Caco-2 (cell line): ENCODE measurements at regions not wholly inside any gene's neighbourhood (a gene's known extent, or its start where the extent isn't known, plus 50 kb on each side); places are given as distances from the start of the nearest gene placed in this dataset.

ENCODE experiments used
- BruUV-seq: library from RNA; stranded (reverse); fragments of 400-500 nt; replicated peaks from 2 replicates; lab custom pipeline; 2021; lab: Mats Ljungman, UMichigan
- CTCF ChIA-PET: fragments of 300-600 bp; sonication (Branson Sonifier 250); formaldehyde crosslinking; loops from one replicate; lab custom pipeline; 2022; ENCODE audit warnings: antibody characterized with exemption; lab: Charles Lee
- POLR2A ChIA-PET: fragments of 300-600 bp; sonication (Branson Sonifier 250); formaldehyde crosslinking; loops from one replicate; lab custom pipeline; 2022; ENCODE audit warnings: antibody characterized with exemption; lab: Charles Lee
- DNase-seq, 2 experiments: peaks; one replicate each; pipeline versions ENCODE4 v3.0.0 to v3.0.0-alpha.2; 2020 to 2022
- H3K27me3 ChIP-seq: replicated peaks from 2 replicates; pipeline ENCODE4 v1.6.0; 2011; ENCODE audit warnings: low read length; ENCODE audit not compliant: control insufficient read depth, insufficient read depth
- H3K36me3 ChIP-seq: 2 replicates; pipeline ENCODE4 v1.5.1; 2011; ENCODE audit warnings: low read length; ENCODE audit not compliant: control insufficient read depth, insufficient read depth
- H3K4me1 ChIP-seq: fragments of 250-450 bp; sonication (Bioruptor Pico); 2 replicates; pipeline ENCODE4 v1.5.1; 2020; ENCODE audit warnings: mild to moderate bottlenecking
- H3K4me3 ChIP-seq: 2 replicates; pipeline ENCODE4 v1.5.1; 2011; ENCODE audit warnings: low read depth, mild to moderate bottlenecking, control low read depth, low read length
- H3K9me3 ChIP-seq: fragments of 250-450 bp; sonication (Bioruptor Pico); 2 replicates; pipeline ENCODE4 v1.5.1; 2020; ENCODE audit warnings: mild to moderate bottlenecking, moderate library complexity
- H3K27ac Mint-ChIP-seq: one replicate; pipeline ENCODE4 v1.8.0; 2022; ENCODE audit warnings: mixed read lengths; ENCODE audit not compliant: unreplicated experiment
- H3K27me3 Mint-ChIP-seq: one replicate; pipeline ENCODE4 v1.8.0; 2022; ENCODE audit warnings: mixed read lengths; ENCODE audit not compliant: insufficient read depth, unreplicated experiment
- H3K36me3 Mint-ChIP-seq: one replicate; pipeline ENCODE4 v1.8.0; 2022; ENCODE audit warnings: mild to moderate bottlenecking, mixed read lengths; ENCODE audit not compliant: insufficient read depth, unreplicated experiment
- H3K4me1 Mint-ChIP-seq: one replicate; pipeline ENCODE4 v1.8.0; 2022; ENCODE audit warnings: low read depth, mixed read lengths; ENCODE audit not compliant: unreplicated experiment
- H3K4me3 Mint-ChIP-seq: one replicate; pipeline ENCODE4 v1.8.0; 2022; ENCODE audit warnings: mild to moderate bottlenecking, moderate library complexity, mixed read lengths; ENCODE audit not compliant: unreplicated experiment
- H3K9me3 Mint-ChIP-seq: one replicate; pipeline ENCODE4 v1.8.0; 2022; ENCODE audit warnings: mixed read lengths; ENCODE audit not compliant: unreplicated experiment
- CTCF ChIP-seq, 2 experiments: fragments of 200-600 bp in 1 of 2; IDR thresholded peaks; 1 replicate in 1 of 2; 2 replicates in 1 of 2; pipeline versions ENCODE4 v1.5.1 to v1.8.0; 2011 to 2022; ENCODE audit warnings: antibody characterized with exemption in 1 of 2, control low read depth in 1 of 2, inconsistent platforms in 1 of 2, low read depth in 1 of 2, low read length in 1 of 2, mild to moderate bottlenecking in 1 of 2, moderate library complexity in 1 of 2; ENCODE audit not compliant: insufficient read depth in 1 of 2, severe bottlenecking in 1 of 2, unreplicated experiment in 1 of 2
- intact Hi-C: fragments of 100-400 bp; cut with micrococcal nuclease; formaldehyde crosslinking; loops from one replicate; pipeline ENCODE4 v1.10.0; 2022; ENCODE audit not compliant: unreplicated experiment

GRCh38 chr5:104942735-104943134 is 1380.1 kb upstream of the NUDT12 start:
- BruUV-seq: no TSS peak
- H3K27ac Mint-ChIP-seq: peak overlapping the region; percentile 77
- no peaks in the 10 kb centered on the region for H3K27me3 ChIP-seq
- H3K9me3 Mint-ChIP-seq: peaks cover 25% of the 10 kb centered on the region
- no peaks in the 10 kb centered on the region for H3K27me3 Mint-ChIP-seq
- H3K36me3 Mint-ChIP-seq: peaks cover 9% of the 10 kb centered on the region
- ChIA-PET POLR2A (no interaction called here), CTCF (no interaction called here)
- H3K4me3 Mint-ChIP-seq: peak overlapping the region; percentile 13
- H3K4me3 ChIP-seq: no peak overlapping the region
- no peak for TF ChIP-seq CTCF (IDR thresholded peaks at IDR 0.05; ENCODE audit: insufficient read depth in 1 of 2, low read depth in 1 of 2, low read length in 1 of 2, severe bottlenecking in 1 of 2, unreplicated experiment in 1 of 2)
- peaks cover 37% of the 10 kb centered on the region for H3K4me1 Mint-ChIP-seq
- H3K4me1 ChIP-seq: peaks cover 40% of the 10 kb centered on the region
- DNase-seq: peak; percentile 57 to 64
- H3K36me3 ChIP-seq: no peaks in the 10 kb centered on the region
- intact Hi-C loops: loop anchor here (1.0 to 10.0 kb wide), 3 partner anchors 38 to 208 kb away; no protein-coding TSS in a partner anchor
- 0 out of 2 replicates have a peak, but pooled peaks cover 3% of the 10 kb centered on the region for H3K9me3 ChIP-seq

GRCh38 chr5:104941030-104941645 is 1378.5 kb upstream of the NUDT12 start:
- peak overlapping the region; percentile 11 for H3K27ac Mint-ChIP-seq
- CTCF ChIA-PET: no interaction called here

GRCh38 chr5:104937598-104937997 is 1375.0 kb upstream of the NUDT12 start:
- DNase-seq: no peak
- Histone ChIP-seq H3K4me1 (peaks cover 14% of the 10 kb centered on the region), H3K36me3 (no peaks in the 10 kb centered on the region), H3K9me3 (0 out of 2 replicates have a peak, but pooled peaks cover 3% of the 10 kb centered on the region), H3K27me3 (no peaks in the 10 kb centered on the region), H3K4me3 (no peak overlapping the region)
- intact Hi-C loops: no loop called here
- Mint-ChIP-seq H3K27me3 (no peaks in the 10 kb centered on the region), H3K27ac (no peak overlapping the region), H3K4me3 (no peak overlapping the region), H3K36me3 (no peaks in the 10 kb centered on the region), H3K4me1 (peaks cover 16% of the 10 kb centered on the region), H3K9me3 (peaks cover 13% of the 10 kb centered on the region)
- POLR2A ChIA-PET: no interaction called here
- no peak for TF ChIP-seq CTCF (IDR thresholded peaks at IDR 0.05; ENCODE audit: insufficient read depth in 1 of 2, low read depth in 1 of 2, low read length in 1 of 2, severe bottlenecking in 1 of 2, unreplicated experiment in 1 of 2)
- no TSS peak for BruUV-seq
- CTCF ChIA-PET: no interaction called here

More at GRCh38 chr5:104941030-104941645, 1378.5 kb upstream of the NUDT12 start:
- Histone ChIP-seq H3K9me3 (0 out of 2 replicates have a peak, but pooled peaks cover 3% of the 10 kb centered on the region), H3K4me3 (no peak overlapping the region), H3K4me1 (peaks cover 29% of the 10 kb centered on the region), H3K36me3 (no peaks in the 10 kb centered on the region), H3K27me3 (no peaks in the 10 kb centered on the region)
- peaks cover 4% of the 10 kb centered on the region for H3K36me3 Mint-ChIP-seq
- intact Hi-C loops: loop anchor here (10.0 kb wide), 1 partner anchor 206 kb away; no protein-coding TSS in a partner anchor
- H3K4me3 Mint-ChIP-seq: no peak overlapping the region
- H3K9me3 Mint-ChIP-seq: peaks cover 17% of the 10 kb centered on the region
- BruUV-seq: no TSS peak
- DNase-seq: no peak
- POLR2A ChIA-PET: no interaction called here
- H3K4me1 Mint-ChIP-seq: peaks cover 32% of the 10 kb centered on the region
- TF ChIP-seq CTCF (IDR thresholded peaks at IDR 0.05; ENCODE audit: insufficient read depth in 1 of 2, low read depth in 1 of 2, low read length in 1 of 2, severe bottlenecking in 1 of 2, unreplicated experiment in 1 of 2): no peak
- no peaks in the 10 kb centered on the region for H3K27me3 Mint-ChIP-seq
